Type B pancreatic cell (in vitro differentiated cells): ENCODE measurements at regions not wholly inside any gene's neighbourhood (a gene's known extent, or its start where the extent isn't known, plus 50 kb on each side); places are given as distances from the start of the nearest gene placed in this dataset.

Source experiments
- DNase-seq: peaks from one replicate; pipeline ENCODE4 v3.0.0; 2021; ENCODE audit warnings: mixed read lengths; ENCODE audit not compliant: unreplicated experiment; ENCODE audit errors: extremely low spot score
- H3K27ac Mint-ChIP-seq: 2 replicates; pipeline ENCODE4 v1.8.0; 2021; ENCODE audit warnings: mild to moderate bottlenecking, mixed read lengths
- H3K27me3 Mint-ChIP-seq: 2 replicates; pipeline ENCODE4 v1.8.0; 2021; ENCODE audit warnings: mixed read lengths
- H3K36me3 Mint-ChIP-seq: 2 replicates; pipeline ENCODE4 v1.8.0; 2021; ENCODE audit warnings: mixed read lengths
- H3K4me1 Mint-ChIP-seq: one replicate; pipeline ENCODE4 v1.8.0; 2021; ENCODE audit warnings: mixed read lengths; ENCODE audit not compliant: unreplicated experiment
- H3K4me3 Mint-ChIP-seq: 2 replicates; pipeline ENCODE4 v1.8.0; 2021; ENCODE audit warnings: mild to moderate bottlenecking, mixed read lengths
- H3K9me3 Mint-ChIP-seq: 2 replicates; pipeline ENCODE4 v1.8.0; 2021; ENCODE audit warnings: mixed read lengths
- CTCF ChIP-seq: fragments of 200-600 bp; sonication (generic); conservative IDR thresholded peaks from 2 replicates; pipeline ENCODE4 v1.5.0; 2021; ENCODE audit warnings: antibody characterized with exemption, mild to moderate bottlenecking

GRCh38 chr16:65495106-65495505 lies 373.2 kb upstream of the CDH11 start:
- Mint-ChIP-seq H3K9me3 (peaks cover 4% of the 10 kb centered on the region), H3K27me3 (peaks cover 8% of the 10 kb centered on the region), H3K4me1 (peaks cover 23% of the 10 kb centered on the region), H3K27ac (no peak overlapping the region), H3K36me3 (no peaks in the 10 kb centered on the region), H3K4me3 (no peak overlapping the region)
- DNase-seq, result no peak
- no peak for TF ChIP-seq CTCF

- peaks cover 8% of the 10 kb centered on the region for H3K27me3 Mint-ChIP-seq
- peaks cover 28% of the 10 kb centered on the region for H3K4me1 Mint-ChIP-seq
- TF ChIP-seq CTCF, result no peak
- no peaks in the 10 kb centered on the region for H3K36me3 Mint-ChIP-seq
- H3K9me3 Mint-ChIP-seq, result peaks cover 4% of the 10 kb centered on the region
- H3K27ac Mint-ChIP-seq, result no peak overlapping the region
- DNase-seq, result no peak
- H3K4me3 Mint-ChIP-seq, result no peak overlapping the region
These were observed 372.7 kb upstream of the CDH11 start for GRCh38 chr16:65494609-65495008.

- Mint-ChIP-seq H3K4me1 (peaks cover 31% of the 10 kb centered on the region), H3K36me3 (no peaks in the 10 kb centered on the region), H3K4me3 (no peak overlapping the region), H3K27me3 (peaks cover 8% of the 10 kb centered on the region), H3K9me3 (peaks cover 4% of the 10 kb centered on the region), H3K27ac (no peak overlapping the region)
- TF ChIP-seq CTCF, result no peak
- no peak for DNase-seq
These were observed 372.2 kb upstream of the CDH11 start for GRCh38 chr16:65494080-65494479.

- Mint-ChIP-seq H3K9me3 (peaks cover 8% of the 10 kb centered on the region), H3K4me1 (peaks cover 41% of the 10 kb centered on the region), H3K36me3 (no peaks in the 10 kb centered on the region), H3K27me3 (peaks cover 8% of the 10 kb centered on the region), H3K4me3 (no peak overlapping the region), H3K27ac (no peak overlapping the region)
- TF ChIP-seq CTCF, result no peak
- no peak for DNase-seq
These were observed 368.4 kb upstream of the CDH11 start for GRCh38 chr16:65490286-65490685.

GRCh38 chr16:65489531-65490023 lies 367.7 kb upstream of the CDH11 start:
- Mint-ChIP-seq H3K9me3 (peaks cover 15% of the 10 kb centered on the region), H3K27ac (no peak overlapping the region), H3K4me3 (no peak overlapping the region), H3K36me3 (no peaks in the 10 kb centered on the region), H3K27me3 (peaks cover 8% of the 10 kb centered on the region), H3K4me1 (peaks cover 44% of the 10 kb centered on the region)
- no peak for TF ChIP-seq CTCF
- no peak for DNase-seq

- H3K4me3 Mint-ChIP-seq, result no peak overlapping the region
These were observed 365.4 kb upstream of the CDH11 start for GRCh38 chr16:65487231-65487630.

More at GRCh38 chr16:65487231-65487630, 365.4 kb upstream of the CDH11 start:
- no peak for TF ChIP-seq CTCF
- H3K27me3 Mint-ChIP-seq, result peaks cover 8% of the 10 kb centered on the region
- peaks cover 28% of the 10 kb centered on the region for H3K4me1 Mint-ChIP-seq
- peaks cover 11% of the 10 kb centered on the region for H3K9me3 Mint-ChIP-seq
- no peak overlapping the region for H3K27ac Mint-ChIP-seq
- no peak for DNase-seq
- no peaks in the 10 kb centered on the region for H3K36me3 Mint-ChIP-seq
